Thoracic aorta (tissue), 2 donors: ENCODE measurements at regions not wholly inside any gene's neighbourhood (a gene's known extent, or its start where the extent isn't known, plus 50 kb on each side); places are given as distances from the start of the nearest gene placed in this dataset.
A peak's percentile ranks its signal among the peaks of the same experiment; 100 is the strongest.

Source experiments
- ATAC-seq: fragments of 150-250 bp; one replicate; pipeline ENCODE4 v1.8.0; 2017; ENCODE audit warnings: low read depth; ENCODE audit not compliant: insufficient number of reproducible peaks, low FRiP score
- DNase-seq: peaks from one replicate; pipeline ENCODE4 v3.0.0-alpha.2; 2020; ENCODE audit warnings: low spot score
- H3K27ac ChIP-seq, 2 donors: fragments of 200-600 bp; sonication (generic); 1 replicate in 1 of 2; 2 replicates in 1 of 2; pipeline ENCODE4 v1.5.1; 2016; ENCODE audit warnings: mild to moderate bottlenecking in 2 of 2, moderate library complexity in 2 of 2
- H3K27me3 ChIP-seq: fragments of 200-600 bp; sonication (generic); replicated peaks from 2 replicates; pipeline ENCODE4 v1.6.0; 2016; ENCODE audit warnings: mild to moderate bottlenecking; ENCODE audit not compliant: insufficient read depth
- H3K36me3 ChIP-seq: fragments of 200-600 bp; sonication (generic); one replicate; pipeline ENCODE4 v1.5.1; 2016
- H3K4me1 ChIP-seq, 2 donors: fragments of 200-600 bp; sonication (generic); 1 replicate in 1 of 2; 2 replicates in 1 of 2; pipeline versions ENCODE4 v1.5.1 to v1.6.0; 2016; ENCODE audit warnings: low read depth in 2 of 2, mild to moderate bottlenecking in 1 of 2; ENCODE audit not compliant: control insufficient read depth in 1 of 2
- H3K4me3 ChIP-seq: fragments of 200-600 bp; sonication (generic); 2 replicates; pipeline ENCODE4 v1.5.1; 2016; ENCODE audit warnings: mild to moderate bottlenecking
- H3K9me3 ChIP-seq: fragments of 200-600 bp; sonication (generic); 2 replicates; pipeline ENCODE4 v1.5.1; 2016
- CTCF ChIP-seq: fragments of 200-600 bp; sonication (generic); IDR thresholded peaks from one replicate; pipeline ENCODE4 v1.5.1; 2019; ENCODE audit warnings: antibody characterized with exemption

DNA sequence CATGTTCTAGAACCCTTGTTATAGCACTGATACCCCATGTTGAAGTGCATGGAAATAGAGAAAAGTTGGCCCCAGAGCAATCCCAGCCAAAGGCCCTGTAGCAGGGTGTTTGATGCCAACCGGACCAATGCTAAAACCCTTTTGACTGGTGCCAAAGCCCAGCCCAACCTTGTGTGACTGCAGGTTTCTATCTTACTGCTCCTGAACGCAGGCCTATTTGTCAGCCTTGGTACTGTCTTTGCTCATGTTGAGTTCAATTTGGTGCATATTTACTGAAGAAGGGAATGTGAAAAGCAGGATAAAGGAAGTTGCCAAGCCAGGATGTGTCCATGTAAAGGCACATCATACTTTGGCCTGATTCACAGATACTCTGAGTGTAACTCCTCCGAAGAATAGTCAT lies 51.7 kb upstream of the NFASC start:
- peak overlapping the region in 1 of 2 donors; percentile 6 for H3K27ac ChIP-seq
- H3K9me3 ChIP-seq: no peaks in the 10 kb centered on the region
- ATAC-seq (no peak), DNase-seq (no peak)
- H3K36me3 ChIP-seq: no peaks in the 10 kb centered on the region
- H3K4me1 ChIP-seq: peaks cover 8 to 38% of the 10 kb centered on the region in 2 donors
- H3K27me3 ChIP-seq: no peaks in the 10 kb centered on the region
- TF ChIP-seq CTCF: no peak
- H3K4me3 ChIP-seq: no peak overlapping the region

DNA sequence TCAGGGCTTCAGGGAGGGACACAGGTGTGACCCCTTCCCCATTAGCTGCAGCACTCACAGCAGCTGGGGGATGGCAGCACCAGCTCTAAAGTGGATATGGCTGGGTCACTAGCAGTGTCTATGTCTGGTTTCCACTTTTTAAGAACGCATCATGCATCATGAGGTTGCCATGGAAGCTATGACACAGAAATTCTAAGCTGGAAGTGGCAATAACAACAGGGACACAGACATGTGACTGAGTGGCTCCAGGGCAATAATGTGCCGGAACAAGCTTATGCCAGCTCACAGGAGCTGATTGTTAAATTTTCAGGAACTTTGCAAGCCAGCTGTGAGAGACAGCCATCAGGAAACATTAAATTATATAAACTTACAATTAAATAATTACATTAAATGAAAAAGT lies 51.2 kb upstream of the NFASC start:
- H3K27ac ChIP-seq: peak overlapping the region in 1 of 2 donors; percentile 6
- peaks cover 8 to 33% of the 10 kb centered on the region in 2 donors for H3K4me1 ChIP-seq
- H3K9me3 ChIP-seq: no peaks in the 10 kb centered on the region
- no peak overlapping the region for H3K4me3 ChIP-seq
- TF ChIP-seq CTCF: no peak
- DNase-seq: no peak
- H3K36me3 ChIP-seq: no peaks in the 10 kb centered on the region
- H3K27me3 ChIP-seq: no peaks in the 10 kb centered on the region
- no peak for ATAC-seq
